ENCODE measurements at regions not wholly inside any gene's neighbourhood (a gene's known extent, or its start where the extent isn't known, plus 50 kb on each side); places are given as distances from the start of the nearest gene placed in this dataset.

DNA sequence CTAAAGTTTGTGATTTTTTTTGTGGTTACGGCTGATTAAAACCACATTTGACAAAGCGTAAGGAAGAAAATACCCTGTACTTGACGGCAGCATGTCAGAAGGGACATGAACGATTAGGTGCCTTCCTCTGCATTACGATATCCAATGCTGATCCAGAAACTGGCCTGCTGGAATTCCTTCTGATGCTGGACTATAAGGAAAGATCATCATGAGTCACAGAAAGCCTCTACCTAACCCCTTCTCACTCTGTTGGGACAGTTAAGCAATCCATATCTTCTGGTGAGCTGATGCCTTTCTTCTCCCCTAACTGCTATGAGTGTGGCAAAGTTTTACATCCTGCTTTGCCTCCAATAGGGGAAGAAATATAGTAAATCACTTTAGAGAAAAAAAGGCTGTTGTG is 78.4 kb upstream of the PAPPA start:
- no peaks in the 10 kb centered on the region for H3K9me3 ChIP-seq
- 80 to 93% methylated on average over 5 of the region's 5 CpGs for WGBS, 2 donors
- ATAC-seq, result no peak
- no peak overlapping the region for H3K4me3 ChIP-seq
- H3K27me3 ChIP-seq, result no peaks in the 10 kb centered on the region
- no peak for DNase-seq
- FAIRE-seq, result no peak
- H3K4me1 ChIP-seq, result no peaks in the 10 kb centered on the region
- intact Hi-C loops (cut with DNase I), result no loop called here
- no peak overlapping the region for H3K27ac ChIP-seq
- H3K36me3 ChIP-seq, result no peaks in the 10 kb centered on the region
- TF ChIP-seq, protein P1, sequence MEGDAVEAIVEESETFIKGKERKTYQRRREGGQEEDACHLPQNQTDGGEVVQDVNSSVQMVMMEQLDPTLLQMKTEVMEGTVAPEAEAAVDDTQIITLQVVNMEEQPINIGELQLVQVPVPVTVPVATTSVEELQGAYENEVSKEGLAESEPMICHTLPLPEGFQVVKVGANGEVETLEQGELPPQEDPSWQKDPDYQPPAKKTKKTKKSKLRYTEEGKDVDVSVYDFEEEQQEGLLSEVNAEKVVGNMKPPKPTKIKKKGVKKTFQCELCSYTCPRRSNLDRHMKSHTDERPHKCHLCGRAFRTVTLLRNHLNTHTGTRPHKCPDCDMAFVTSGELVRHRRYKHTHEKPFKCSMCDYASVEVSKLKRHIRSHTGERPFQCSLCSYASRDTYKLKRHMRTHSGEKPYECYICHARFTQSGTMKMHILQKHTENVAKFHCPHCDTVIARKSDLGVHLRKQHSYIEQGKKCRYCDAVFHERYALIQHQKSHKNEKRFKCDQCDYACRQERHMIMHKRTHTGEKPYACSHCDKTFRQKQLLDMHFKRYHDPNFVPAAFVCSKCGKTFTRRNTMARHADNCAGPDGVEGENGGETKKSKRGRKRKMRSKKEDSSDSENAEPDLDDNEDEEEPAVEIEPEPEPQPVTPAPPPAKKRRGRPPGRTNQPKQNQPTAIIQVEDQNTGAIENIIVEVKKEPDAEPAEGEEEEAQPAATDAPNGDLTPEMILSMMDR (IDR thresholded peaks at IDR 0.05), result no peak

- ATAC-seq (no peak), FAIRE-seq (no peak), DNase-seq (no peak)
- no peaks in the 10 kb centered on the region for H3K9me3 ChIP-seq
- H3K27me3 ChIP-seq, result no peaks in the 10 kb centered on the region
- no peaks in the 10 kb centered on the region for H3K4me1 ChIP-seq
- H3K36me3 ChIP-seq, result no peaks in the 10 kb centered on the region
- no peak overlapping the region for H3K27ac ChIP-seq
- TF ChIP-seq, protein P1 (IDR thresholded peaks at IDR 0.05), result no peak
- no peak overlapping the region for H3K4me3 ChIP-seq
- intact Hi-C loops (cut with DNase I), result no loop called here
Measured at GRCh38 chr9:116078640-116079039, 75.0 kb upstream of the PAPPA start.

DNA sequence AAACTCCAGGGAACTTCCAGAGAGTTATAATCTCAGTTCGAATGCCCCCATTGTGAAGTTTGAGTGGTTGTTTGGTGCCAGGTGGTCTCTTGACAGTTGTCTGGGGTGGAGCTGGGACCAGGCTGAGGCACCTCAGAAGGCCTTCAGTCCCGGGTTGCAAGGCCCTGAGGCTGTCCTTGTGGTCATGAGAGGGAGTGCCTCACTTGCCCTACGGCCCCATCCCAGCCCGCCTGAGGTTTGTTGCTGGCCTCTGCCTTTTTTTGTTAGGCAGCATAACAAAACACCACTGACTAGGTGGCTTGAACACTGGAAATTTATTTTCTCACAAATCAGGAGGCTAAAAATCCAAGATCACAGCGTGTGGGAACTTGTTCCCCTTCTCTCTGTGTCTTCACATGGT is 73.0 kb upstream of the PAPPA start:
- H3K4me3 ChIP-seq, result no peak overlapping the region
- no peaks in the 10 kb centered on the region for H3K36me3 ChIP-seq
- H3K9me3 ChIP-seq, result no peaks in the 10 kb centered on the region
- WGBS, 2 donors, result 56 to 63% methylated on average over 5 of the region's 5 CpGs
- TF ChIP-seq, protein P1 (IDR thresholded peaks at IDR 0.05), result no peak
- intact Hi-C loops (cut with DNase I), result no loop called here
- no peaks in the 10 kb centered on the region for H3K27me3 ChIP-seq
- H3K4me1 ChIP-seq, result no peaks in the 10 kb centered on the region
- H3K27ac ChIP-seq, result no peak overlapping the region
- DNase-seq (no peak), ATAC-seq (no peak), FAIRE-seq (no peak)

GRCh38 chr9:116081435-116082115 is 72.0 kb upstream of the PAPPA start:
- TF ChIP-seq, protein P1 (IDR thresholded peaks at IDR 0.05), result no peak
- Histone ChIP-seq H3K27me3 (no peaks in the 10 kb centered on the region), H3K4me1 (no peaks in the 10 kb centered on the region), H3K4me3 (no peak overlapping the region), H3K27ac (no peak overlapping the region), H3K36me3 (no peaks in the 10 kb centered on the region), H3K9me3 (no peaks in the 10 kb centered on the region)
- intact Hi-C loops (cut with DNase I), result no loop called here
- DNase-seq (no peak), ATAC-seq (no peak), FAIRE-seq (no peak)
- WGBS, 2 donors, result 51 to 52% methylated on average over 2 of the region's 2 CpGs

- Histone ChIP-seq H3K27ac (no peak overlapping the region), H3K27me3 (no peaks in the 10 kb centered on the region), H3K36me3 (no peaks in the 10 kb centered on the region), H3K4me1 (no peaks in the 10 kb centered on the region), H3K4me3 (no peak overlapping the region), H3K9me3 (no peaks in the 10 kb centered on the region)
- ATAC-seq, result no peak
- TF ChIP-seq, protein P1 (IDR thresholded peaks at IDR 0.05), result no peak
- DNase-seq, result no peak
- intact Hi-C loops (cut with DNase I), result no loop called here
- no peak for FAIRE-seq
- 77 to 88% methylated on average over 2 of the region's 2 CpGs for WGBS, 2 donors
Measured at GRCh38 chr9:116083837-116084236, 69.8 kb upstream of the PAPPA start.
